ENCODE measurements at regions not wholly inside any gene's neighbourhood (a gene's known extent, or its start where the extent isn't known, plus 50 kb on each side); places are given as distances from the start of the nearest gene placed in this dataset.

DNA sequence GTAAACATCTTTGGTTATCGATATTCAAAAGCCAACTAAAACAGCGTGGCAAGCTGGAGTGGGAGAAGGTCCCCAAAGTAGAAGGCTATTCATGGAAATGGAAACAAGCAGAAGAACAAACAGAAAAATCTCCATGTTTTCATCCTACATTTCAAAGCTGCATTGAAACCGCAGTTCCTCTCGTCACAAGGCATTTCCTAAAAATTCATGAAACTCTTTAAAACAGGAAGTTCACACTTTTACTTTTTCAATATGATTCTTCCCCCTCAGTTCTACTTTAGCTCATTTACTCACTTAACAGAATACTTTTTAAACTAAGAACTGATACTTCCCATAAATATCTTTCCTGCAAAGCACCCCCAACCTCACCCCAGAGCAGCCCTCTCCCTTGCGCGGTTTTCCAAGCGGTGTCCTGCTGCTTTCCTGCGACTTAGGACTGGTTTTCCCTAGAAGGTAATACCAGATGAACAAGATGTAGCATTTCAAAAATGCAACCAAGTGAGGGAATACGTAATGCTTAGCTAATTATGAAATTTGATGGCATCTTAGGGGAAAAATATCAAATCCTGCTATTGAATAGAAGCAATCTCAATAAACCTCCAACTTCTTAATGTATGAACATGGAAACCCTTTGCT lies 228.3 kb upstream of the PKN2 start:
- TF ChIP-seq EZH2 (optimal IDR thresholded peaks at IDR 0.05; ENCODE audit: low read depth, low read length) (no peak), EZH2phosphoT487 (IDR thresholded peaks at IDR 0.05; ENCODE audit: low read length) (no peak)
- TF ChIP-seq, protein P1, sequence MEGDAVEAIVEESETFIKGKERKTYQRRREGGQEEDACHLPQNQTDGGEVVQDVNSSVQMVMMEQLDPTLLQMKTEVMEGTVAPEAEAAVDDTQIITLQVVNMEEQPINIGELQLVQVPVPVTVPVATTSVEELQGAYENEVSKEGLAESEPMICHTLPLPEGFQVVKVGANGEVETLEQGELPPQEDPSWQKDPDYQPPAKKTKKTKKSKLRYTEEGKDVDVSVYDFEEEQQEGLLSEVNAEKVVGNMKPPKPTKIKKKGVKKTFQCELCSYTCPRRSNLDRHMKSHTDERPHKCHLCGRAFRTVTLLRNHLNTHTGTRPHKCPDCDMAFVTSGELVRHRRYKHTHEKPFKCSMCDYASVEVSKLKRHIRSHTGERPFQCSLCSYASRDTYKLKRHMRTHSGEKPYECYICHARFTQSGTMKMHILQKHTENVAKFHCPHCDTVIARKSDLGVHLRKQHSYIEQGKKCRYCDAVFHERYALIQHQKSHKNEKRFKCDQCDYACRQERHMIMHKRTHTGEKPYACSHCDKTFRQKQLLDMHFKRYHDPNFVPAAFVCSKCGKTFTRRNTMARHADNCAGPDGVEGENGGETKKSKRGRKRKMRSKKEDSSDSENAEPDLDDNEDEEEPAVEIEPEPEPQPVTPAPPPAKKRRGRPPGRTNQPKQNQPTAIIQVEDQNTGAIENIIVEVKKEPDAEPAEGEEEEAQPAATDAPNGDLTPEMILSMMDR (IDR thresholded peaks at IDR 0.05; ENCODE audit: low read length) = no peak
- Histone ChIP-seq H3K4me2 (ENCODE audit: low read depth, low read length) (no peak overlapping the region), H3K9me2 (replicated peaks; ENCODE audit: insufficient read depth, low read length) (no peaks in the 10 kb centered on the region), H3K4me3 (ENCODE audit: low read length) (no peak overlapping the region), H3K4me1 (ENCODE audit: low read length) (no peaks in the 10 kb centered on the region), H3K79me2 (ENCODE audit: low read length) (no peaks in the 10 kb centered on the region), H3K9me3 (replicated peaks; ENCODE audit: insufficient read depth, low read length) (no peaks in the 10 kb centered on the region), H2AFZ (ENCODE audit: low read length) (no peak overlapping the region), H4K20me1 (ENCODE audit: insufficient read depth, low read length) (no peaks in the 10 kb centered on the region), H3K27ac (ENCODE audit: low read length) (no peak overlapping the region), H3F3A (ENCODE audit: insufficient read depth, low read length) (no peaks in the 10 kb centered on the region), H3K9ac (ENCODE audit: low read length) (no peak overlapping the region), H3K27me3 (replicated peaks; ENCODE audit: insufficient read depth, low read length) (no peaks in the 10 kb centered on the region), H3K36me3 (replicated peaks; ENCODE audit: insufficient read depth, low read length) (no peaks in the 10 kb centered on the region)
- no peak for DNase-seq

DNA sequence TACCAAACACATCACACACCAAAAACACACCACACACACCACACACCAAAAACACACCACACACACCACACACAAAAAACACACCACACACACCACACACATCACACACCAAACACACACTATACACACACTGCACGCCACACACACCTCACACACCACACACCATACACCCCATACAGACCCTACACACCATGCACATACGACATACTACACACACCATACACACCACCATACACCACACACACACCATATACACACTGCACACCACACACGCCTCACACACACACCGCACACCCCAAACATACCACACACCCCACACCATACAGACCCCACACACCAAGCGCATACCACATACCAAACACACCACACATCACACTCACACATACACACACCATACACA lies 226.9 kb upstream of the PKN2 start:
- H3K4me3 ChIP-seq (ENCODE audit: low read length) = no peak overlapping the region

DNA sequence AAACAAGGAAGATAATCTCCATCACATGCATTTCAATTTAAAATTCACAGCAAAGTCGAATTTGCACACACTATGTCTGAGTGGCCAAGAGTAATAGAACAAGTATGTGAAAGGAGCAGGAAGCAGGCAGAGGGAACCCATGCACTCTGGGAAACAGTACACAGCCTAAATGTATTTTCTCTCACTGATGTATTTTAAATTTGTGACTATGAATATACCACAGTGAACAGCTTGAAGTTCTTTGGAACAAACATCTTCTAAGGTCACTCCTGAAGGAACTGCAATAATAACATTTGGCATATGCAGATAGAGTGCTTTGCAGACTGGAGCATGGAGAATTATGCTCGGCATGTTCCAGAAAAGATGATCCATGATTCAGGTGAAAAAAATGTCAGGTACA lies 223.1 kb upstream of the PKN2 start:
- Histone ChIP-seq H3K9ac (ENCODE audit: low read length) (no peak overlapping the region), H3K27me3 (replicated peaks; ENCODE audit: insufficient read depth, low read length) (no peaks in the 10 kb centered on the region), H3F3A (ENCODE audit: insufficient read depth, low read length) (no peaks in the 10 kb centered on the region), H3K79me2 (ENCODE audit: low read length) (no peaks in the 10 kb centered on the region), H3K36me3 (replicated peaks; ENCODE audit: insufficient read depth, low read length) (no peaks in the 10 kb centered on the region), H3K9me3 (replicated peaks; ENCODE audit: insufficient read depth, low read length) (no peaks in the 10 kb centered on the region), H3K4me2 (ENCODE audit: low read depth, low read length) (no peak overlapping the region), H3K27ac (ENCODE audit: low read length) (no peak overlapping the region), H3K4me3 (ENCODE audit: low read length) (no peak overlapping the region), H2AFZ (ENCODE audit: low read length) (no peak overlapping the region), H4K20me1 (ENCODE audit: insufficient read depth, low read length) (no peaks in the 10 kb centered on the region), H3K9me2 (replicated peaks; ENCODE audit: insufficient read depth, low read length) (no peaks in the 10 kb centered on the region), H3K4me1 (ENCODE audit: low read length) (no peaks in the 10 kb centered on the region)
- DNase-seq = no peak
- no peak for TF ChIP-seq EZH2 (optimal IDR thresholded peaks at IDR 0.05; ENCODE audit: low read depth, low read length)
- TF ChIP-seq EZH2phosphoT487 (IDR thresholded peaks at IDR 0.05; ENCODE audit: low read length) = no peak
- TF ChIP-seq, protein P1 (IDR thresholded peaks at IDR 0.05; ENCODE audit: low read length) = no peak

More for the DNA sequence above, 226.9 kb upstream of the PKN2 start:
- no peaks in the 10 kb centered on the region for H3K9me3 ChIP-seq (replicated peaks; ENCODE audit: insufficient read depth, low read length)
- H3K9me2 ChIP-seq (replicated peaks; ENCODE audit: insufficient read depth, low read length) = no peaks in the 10 kb centered on the region
- H3K36me3 ChIP-seq (replicated peaks; ENCODE audit: insufficient read depth, low read length) = no peaks in the 10 kb centered on the region
- no peaks in the 10 kb centered on the region for H3K27me3 ChIP-seq (replicated peaks; ENCODE audit: insufficient read depth, low read length)
- H3K79me2 ChIP-seq (ENCODE audit: low read length) = no peaks in the 10 kb centered on the region
- DNase-seq = no peak
- no peak overlapping the region for H3K9ac ChIP-seq (ENCODE audit: low read length)
- H3K4me1 ChIP-seq (ENCODE audit: low read length) = no peaks in the 10 kb centered on the region
- H3K4me2 ChIP-seq (ENCODE audit: low read depth, low read length) = no peak overlapping the region
- no peaks in the 10 kb centered on the region for H4K20me1 ChIP-seq (ENCODE audit: insufficient read depth, low read length)
- H3K27ac ChIP-seq (ENCODE audit: low read length) = no peak overlapping the region
- H3F3A ChIP-seq (ENCODE audit: insufficient read depth, low read length) = no peaks in the 10 kb centered on the region
- TF ChIP-seq, protein P1 (IDR thresholded peaks at IDR 0.05; ENCODE audit: low read length) = no peak
- no peak for TF ChIP-seq EZH2phosphoT487 (IDR thresholded peaks at IDR 0.05; ENCODE audit: low read length)
- no peak overlapping the region for H2AFZ ChIP-seq (ENCODE audit: low read length)
